Small intestine (tissue), 7 donors: ENCODE measurements at regions not wholly inside any gene's neighbourhood (a gene's known extent, or its start where the extent isn't known, plus 50 kb on each side); places are given as distances from the start of the nearest gene placed in this dataset.

ENCODE experiments used
- DNase-seq, 2 donors: peaks; one replicate each; pipeline versions ENCODE4 v3.0.0 to v3.0.0-alpha.2; 2013
- FAIRE-seq: peaks from 2 replicates; lab custom pipeline; 2012; peaks lifted over from hg19 to GRCh38; lab: Jason Lieb, UNC
- H3K27ac ChIP-seq, 3 donors: one replicate each; pipeline ENCODE4 v1.5.1; 2013; ENCODE audit warnings: low read length in 2 of 3, mild to moderate bottlenecking in 2 of 3, control low read depth in 1 of 3, inconsistent platforms in 1 of 3, low read depth in 1 of 3, moderate library complexity in 1 of 3
- H3K27me3 ChIP-seq, 3 donors: one replicate each; pipeline ENCODE4 v1.6.1; 2013; ENCODE audit warnings: low read length in 3 of 3, inconsistent platforms in 1 of 3; ENCODE audit not compliant: control insufficient read depth in 3 of 3, insufficient read depth in 3 of 3
- H3K36me3 ChIP-seq, 3 donors: one replicate each; pipeline ENCODE4 v1.6.1; 2013; ENCODE audit warnings: low read length in 3 of 3, inconsistent platforms in 1 of 3, low read depth in 1 of 3, mild to moderate bottlenecking in 1 of 3, moderate library complexity in 1 of 3; ENCODE audit not compliant: control insufficient read depth in 3 of 3, insufficient read depth in 2 of 3
- H3K4me1 ChIP-seq, 3 donors: one replicate each; pipeline ENCODE4 v1.6.1; 2013; ENCODE audit warnings: low read length in 2 of 3, inconsistent platforms in 1 of 3, low read depth in 1 of 3, mild to moderate bottlenecking in 1 of 3, moderate library complexity in 1 of 3; ENCODE audit not compliant: control insufficient read depth in 3 of 3, insufficient read depth in 2 of 3
- H3K4me3 ChIP-seq, 3 donors: one replicate each; pipeline ENCODE4 v1.5.1; 2013; ENCODE audit warnings: low read length in 3 of 3, control low read depth in 1 of 3, inconsistent platforms in 1 of 3, low read depth in 1 of 3, mild to moderate bottlenecking in 1 of 3, moderate library complexity in 1 of 3
- H3K9me3 ChIP-seq, 2 donors: one replicate each; pipeline ENCODE4 v1.6.1; 2013; ENCODE audit warnings: low read depth in 1 of 2, low read length in 1 of 2; ENCODE audit not compliant: control insufficient read depth in 2 of 2, insufficient read depth in 1 of 2
- WGBS, 3 donors: extraction: QIAGEN DNeasy Blood & Tissue Kit; methylation state at CpG; one replicate each; pipeline ENCODE4 v1.1.7; 2013; 5-methylcytosine and 5-hydroxymethylcytosine counted together
- donor health status: healthy with polysubstance abuse.
- donor health status: control.
- donor health status: control.
- donor health status: Bipolar disorder and iron deficiency.
- donor health status: healthy.

GRCh38 chr6:145081677-145082076 lies 653.6 kb downstream of the EPM2A start:
- FAIRE-seq (no peak), DNase-seq (no peak)
- H3K36me3 ChIP-seq = no peaks in the 10 kb centered on the region
- 89 to 92% (median 90%) methylated on average over 2 of the region's 2 CpGs for WGBS, 3 donors
- no peak overlapping the region for H3K27ac ChIP-seq
- H3K4me1 ChIP-seq = no peaks in the 10 kb centered on the region
- H3K4me3 ChIP-seq = no peak overlapping the region
- H3K9me3 ChIP-seq = peaks cover 0 to under 1% of the 10 kb centered on the region in 2 donors
- H3K27me3 ChIP-seq = no peaks in the 10 kb centered on the region

- H3K9me3 ChIP-seq = no peaks in the 10 kb centered on the region
- H3K27ac ChIP-seq = no peak overlapping the region
- H3K4me1 ChIP-seq = no peaks in the 10 kb centered on the region
- H3K27me3 ChIP-seq = no peaks in the 10 kb centered on the region
- H3K4me3 ChIP-seq = no peak overlapping the region
- no peaks in the 10 kb centered on the region for H3K36me3 ChIP-seq
- 75 to 84% (median 82%) methylated on average over 4 of the region's 4 CpGs for WGBS, 3 donors
- DNase-seq = no peak
- FAIRE-seq = no peak
Measured at GRCh38 chr6:145082359-145082758, 653.0 kb downstream of the EPM2A start.

GRCh38 chr6:145086197-145086596 lies 649.1 kb downstream of the EPM2A start:
- DNase-seq (no peak), FAIRE-seq (no peak)
- no peaks in the 10 kb centered on the region for H3K36me3 ChIP-seq
- H3K27me3 ChIP-seq = no peaks in the 10 kb centered on the region
- H3K4me3 ChIP-seq = no peak overlapping the region
- no peak overlapping the region for H3K27ac ChIP-seq
- 47 to 56% (median 55%) methylated on average over 3 of the region's 3 CpGs for WGBS, 3 donors
- H3K4me1 ChIP-seq = peaks cover 0 to 7% (median 0%) of the 10 kb centered on the region in 3 donors
- H3K9me3 ChIP-seq = no peaks in the 10 kb centered on the region

- DNase-seq (no peak), FAIRE-seq (no peak)
- no peak overlapping the region for H3K27ac ChIP-seq
- WGBS, 3 donors = 67 to 84% (median 77%) methylated on average over 3 of the region's 3 CpGs
- no peaks in the 10 kb centered on the region for H3K9me3 ChIP-seq
- peaks cover 0 to 12% (median 0%) of the 10 kb centered on the region in 3 donors for H3K4me1 ChIP-seq
- H3K36me3 ChIP-seq = no peaks in the 10 kb centered on the region
- no peaks in the 10 kb centered on the region for H3K27me3 ChIP-seq
- no peak overlapping the region for H3K4me3 ChIP-seq
Measured at GRCh38 chr6:145087034-145087433, 648.3 kb downstream of the EPM2A start.

GRCh38 chr6:145090801-145091585 lies 644.3 kb downstream of the EPM2A start:
- WGBS, 3 donors = 66 to 71% (median 68%) methylated on average over 4 of the region's 4 CpGs
- FAIRE-seq = no peak

GRCh38 chr6:145091586-145092142 lies 643.7 kb downstream of the EPM2A start:
- Histone ChIP-seq H3K4me3 (no peak overlapping the region), H3K4me1 (peaks cover 0 to 12% (median 0%) of the 10 kb centered on the region in 3 donors), H3K27ac (peak overlapping the region in 1 of 3 donors; percentile 25), H3K27me3 (no peaks in the 10 kb centered on the region), H3K36me3 (no peaks in the 10 kb centered on the region), H3K9me3 (peaks cover 0 to 4% of the 10 kb centered on the region in 2 donors)
- WGBS, 3 donors = 60 to 67% (median 62%) methylated on average over 2 of the region's 2 CpGs
- peak in 1 of 2 donors; percentile 11 for DNase-seq
- no peak for FAIRE-seq

More at GRCh38 chr6:145090801-145091585, 644.3 kb downstream of the EPM2A start:
- Histone ChIP-seq H3K36me3 (no peaks in the 10 kb centered on the region), H3K9me3 (no peaks in the 10 kb centered on the region), H3K4me1 (peaks cover 0 to 12% (median 0%) of the 10 kb centered on the region in 3 donors), H3K27me3 (no peaks in the 10 kb centered on the region), H3K4me3 (no peak overlapping the region), H3K27ac (peak overlapping the region in 1 of 3 donors; percentile 18)
- peak; percentile 30 to 41 for DNase-seq

- Histone ChIP-seq H3K4me1 (peaks cover 0 to 12% (median 0%) of the 10 kb centered on the region in 3 donors), H3K27me3 (no peaks in the 10 kb centered on the region), H3K27ac (no peak overlapping the region), H3K36me3 (no peaks in the 10 kb centered on the region), H3K9me3 (peaks cover 0 to 11% of the 10 kb centered on the region in 2 donors), H3K4me3 (no peak overlapping the region)
- FAIRE-seq (no peak), DNase-seq (no peak)
- 70 to 84% (median 74%) methylated on average over 4 of the region's 4 CpGs for WGBS, 3 donors
Measured at GRCh38 chr6:145092554-145092953, 642.8 kb downstream of the EPM2A start.

GRCh38 chr6:145093226-145093625 lies 642.1 kb downstream of the EPM2A start:
- H3K27ac ChIP-seq = no peak overlapping the region
- H3K27me3 ChIP-seq = no peaks in the 10 kb centered on the region
- 72 to 90% (median 76%) methylated on average over 2 of the region's 2 CpGs for WGBS, 3 donors
- peaks cover 0 to 12% (median 0%) of the 10 kb centered on the region in 3 donors for H3K4me1 ChIP-seq
- FAIRE-seq (no peak), DNase-seq (no peak)
- H3K36me3 ChIP-seq = no peaks in the 10 kb centered on the region
- no peak overlapping the region for H3K4me3 ChIP-seq
- H3K9me3 ChIP-seq = peaks cover 0 to 17% of the 10 kb centered on the region in 2 donors
